Psoas muscle (tissue), 7 donors: ENCODE measurements at regions not wholly inside any gene's neighbourhood (a gene's known extent, or its start where the extent isn't known, plus 50 kb on each side); places are given as distances from the start of the nearest gene placed in this dataset.

Experiments used
- ATAC-seq, 4 donors: fragments of 200-7000 bp; cut with Tn5 transposase; one replicate each; pipeline ENCODE4 v1.9.1; 2020; ENCODE audit warnings: moderate library complexity in 3 of 4, mild to moderate bottlenecking in 2 of 4
- DNase-seq, 2 donors: peaks; one replicate each; pipeline ENCODE4 v3.0.0-alpha.2; 2020
- H3K27ac ChIP-seq: fragments of 200-600 bp; one replicate; pipeline ENCODE4 v1.8.0; 2022
- H3K27me3 ChIP-seq, 3 donors: fragments of 200-600 bp in 1 of 3; one replicate each; pipeline versions ENCODE4 v1.6.1 to v1.8.0; 2013 to 2022; ENCODE audit warnings: low read length in 2 of 3, mild to moderate bottlenecking in 2 of 3, moderate library complexity in 1 of 3; ENCODE audit not compliant: insufficient read depth in 3 of 3
- H3K36me3 ChIP-seq, 2 donors: fragments of 200-600 bp in 1 of 2; one replicate each; pipeline versions ENCODE4 v1.6.1 to v1.8.0; 2013 to 2022; ENCODE audit warnings: low read depth in 1 of 2, mild to moderate bottlenecking in 1 of 2, moderate library complexity in 1 of 2; ENCODE audit not compliant: insufficient read depth in 1 of 2
- H3K4me1 ChIP-seq: fragments of 200-600 bp; one replicate; pipeline ENCODE4 v1.8.0; 2022
- H3K4me3 ChIP-seq: fragments of 200-600 bp; one replicate; pipeline ENCODE4 v1.8.0; 2022; ENCODE audit warnings: mild to moderate bottlenecking
- H3K9me3 ChIP-seq: fragments of 200-600 bp; one replicate; pipeline ENCODE4 v1.8.0; 2022
- WGBS, 3 donors: extraction: QIAGEN DNeasy Blood & Tissue Kit; methylation state at CpG; one replicate each; pipeline versions ENCODE4 v1.1.6 to v1.1.7; 2013; 5-methylcytosine and 5-hydroxymethylcytosine counted together
- intact Hi-C, 2 donors: fragments of 100-400 bp; cut with DNase I; formaldehyde crosslinking; loops; one replicate each; pipeline versions ENCODE4 v1.11.0 to v1.14.2; 2022
- TF ChIP-seq, protein P1 (sequence below): fragments of 200-600 bp; IDR thresholded peaks from one replicate; pipeline ENCODE4 v1.8.0; 2022; ENCODE audit warnings: antibody characterized with exemption
- donor health status: healthy with polysubstance abuse.
- donor health status: DM: no; HTN: no; CAD: no; lungs with moderate emphysema.
- donor health status: Bipolar disorder and iron deficiency.
- donor health status: healthy.
- donor health status: DM: yes; HTN: yes; CAD: no.
- donor health status: DM: no; HTN: no; CAD: no.
- donor health status: DM: yes; HTN: yes; CAD: no.

DNA sequence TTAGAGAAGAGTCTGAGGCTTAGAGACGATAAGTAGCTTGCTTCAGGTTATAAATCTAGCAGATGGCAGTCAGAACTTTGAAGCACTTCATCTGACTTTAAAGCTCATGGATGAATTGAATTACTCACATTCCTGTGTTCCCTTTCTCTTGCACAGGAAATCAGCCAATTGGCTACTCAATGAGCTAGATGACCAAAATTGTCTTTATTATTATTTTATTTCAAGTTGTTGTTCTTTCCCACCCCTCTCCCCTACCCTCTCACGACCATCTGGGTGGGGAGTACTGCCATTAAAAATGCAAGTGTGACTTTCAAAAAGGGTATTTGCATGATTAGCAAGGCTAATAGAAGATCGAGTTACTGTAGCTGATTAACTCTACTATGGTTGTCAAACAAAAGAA, 491.1 kb downstream of the NR4A2 start:
- Histone ChIP-seq H3K27me3 (no peaks in the 10 kb centered on the region), H3K4me3 (no peak overlapping the region), H3K4me1 (no peaks in the 10 kb centered on the region), H3K9me3 (no peaks in the 10 kb centered on the region), H3K27ac (no peak overlapping the region), H3K36me3 (no peaks in the 10 kb centered on the region)
- DNase-seq (no peak), ATAC-seq (no peak)
- intact Hi-C loops, result no loop called here
- TF ChIP-seq, protein P1, sequence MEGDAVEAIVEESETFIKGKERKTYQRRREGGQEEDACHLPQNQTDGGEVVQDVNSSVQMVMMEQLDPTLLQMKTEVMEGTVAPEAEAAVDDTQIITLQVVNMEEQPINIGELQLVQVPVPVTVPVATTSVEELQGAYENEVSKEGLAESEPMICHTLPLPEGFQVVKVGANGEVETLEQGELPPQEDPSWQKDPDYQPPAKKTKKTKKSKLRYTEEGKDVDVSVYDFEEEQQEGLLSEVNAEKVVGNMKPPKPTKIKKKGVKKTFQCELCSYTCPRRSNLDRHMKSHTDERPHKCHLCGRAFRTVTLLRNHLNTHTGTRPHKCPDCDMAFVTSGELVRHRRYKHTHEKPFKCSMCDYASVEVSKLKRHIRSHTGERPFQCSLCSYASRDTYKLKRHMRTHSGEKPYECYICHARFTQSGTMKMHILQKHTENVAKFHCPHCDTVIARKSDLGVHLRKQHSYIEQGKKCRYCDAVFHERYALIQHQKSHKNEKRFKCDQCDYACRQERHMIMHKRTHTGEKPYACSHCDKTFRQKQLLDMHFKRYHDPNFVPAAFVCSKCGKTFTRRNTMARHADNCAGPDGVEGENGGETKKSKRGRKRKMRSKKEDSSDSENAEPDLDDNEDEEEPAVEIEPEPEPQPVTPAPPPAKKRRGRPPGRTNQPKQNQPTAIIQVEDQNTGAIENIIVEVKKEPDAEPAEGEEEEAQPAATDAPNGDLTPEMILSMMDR, result no peak
- WGBS, 3 donors, result 3 to 11% (median 8%) methylated on average over 3 of the region's 3 CpGs

DNA sequence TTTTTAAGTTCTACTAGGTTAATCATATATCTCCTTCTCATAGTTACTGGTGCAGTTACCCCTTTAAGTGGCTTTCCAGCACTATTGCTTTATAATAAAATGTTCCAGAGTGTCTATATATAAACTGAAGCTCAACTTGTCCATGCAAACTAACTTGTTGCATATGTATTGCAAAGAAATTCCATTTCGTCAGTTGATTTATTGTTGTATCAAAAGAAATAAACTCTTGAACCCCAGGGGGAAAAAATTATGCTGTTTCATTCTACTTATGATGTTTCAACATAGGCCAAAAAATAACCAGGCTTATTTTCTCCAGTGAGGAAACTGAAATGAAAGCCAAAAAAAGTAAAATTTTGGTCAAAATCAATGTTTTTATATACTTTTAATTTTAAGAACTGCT, 491.9 kb downstream of the NR4A2 start:
- Histone ChIP-seq H3K36me3 (no peaks in the 10 kb centered on the region), H3K27ac (no peak overlapping the region), H3K4me3 (no peak overlapping the region), H3K27me3 (no peaks in the 10 kb centered on the region), H3K4me1 (no peaks in the 10 kb centered on the region), H3K9me3 (no peaks in the 10 kb centered on the region)
- 23 to 72% (median 62%) methylated on average over 1 of the region's 1 CpG for WGBS, 3 donors
- no peak for ATAC-seq
- TF ChIP-seq, protein P1, result no peak
- no peak for DNase-seq
- intact Hi-C loops, result no loop called here

DNA sequence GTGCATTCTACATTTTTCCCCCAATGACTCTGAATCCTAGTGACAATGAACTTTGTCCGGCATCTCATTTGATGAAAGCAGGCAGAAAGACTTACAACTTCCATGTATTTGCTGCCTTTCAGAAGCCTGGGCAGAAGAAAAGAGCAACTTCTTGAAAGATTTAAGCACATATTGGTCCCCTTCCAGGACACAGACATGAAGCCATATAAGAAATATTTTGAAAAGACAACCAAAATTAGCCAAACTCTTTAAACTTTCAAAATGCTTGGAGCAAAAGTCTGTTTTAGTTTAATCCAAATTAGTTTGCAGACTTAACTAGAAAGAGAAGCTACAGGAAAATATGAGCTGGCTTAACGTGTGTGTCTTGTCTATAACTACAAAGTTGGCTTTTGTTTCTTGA, 492.5 kb downstream of the NR4A2 start:
- Histone ChIP-seq H3K4me1 (no peaks in the 10 kb centered on the region), H3K36me3 (no peaks in the 10 kb centered on the region), H3K9me3 (no peaks in the 10 kb centered on the region), H3K4me3 (no peak overlapping the region), H3K27me3 (no peaks in the 10 kb centered on the region), H3K27ac (no peak overlapping the region)
- ATAC-seq (no peak), DNase-seq (no peak)
- TF ChIP-seq, protein P1, result no peak
- WGBS, 3 donors, result 49 to 59% (median 53%) methylated on average over 2 of the region's 2 CpGs
- intact Hi-C loops, result no loop called here

DNA sequence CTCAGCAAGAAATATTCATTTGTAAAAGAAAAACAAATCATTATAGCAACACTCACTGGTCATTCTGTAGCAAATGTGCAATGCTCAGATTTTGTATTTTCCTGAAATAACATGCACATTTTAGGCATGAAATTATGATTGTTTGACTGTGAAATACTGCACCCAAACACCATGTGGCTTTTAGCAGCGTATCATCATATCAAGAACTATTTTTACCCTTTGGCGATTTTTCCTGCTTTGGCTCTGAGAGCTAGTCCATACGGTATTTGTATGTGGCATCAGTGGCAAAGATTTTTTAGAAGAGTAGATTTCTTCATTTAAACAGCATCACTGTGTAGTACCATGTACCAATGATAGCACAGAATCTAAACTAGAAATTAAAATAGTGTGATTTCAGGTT, 493.1 kb downstream of the NR4A2 start:
- ATAC-seq, result no peak
- H3K27ac ChIP-seq, result no peak overlapping the region
- H3K36me3 ChIP-seq, result no peaks in the 10 kb centered on the region
- intact Hi-C loops, result no loop called here
- WGBS, 3 donors, result 20 to 37% (median 23%) methylated on average over 3 of the region's 3 CpGs
- no peaks in the 10 kb centered on the region for H3K9me3 ChIP-seq
- no peak overlapping the region for H3K4me3 ChIP-seq
- H3K4me1 ChIP-seq, result no peaks in the 10 kb centered on the region
- H3K27me3 ChIP-seq, result no peaks in the 10 kb centered on the region
- no peak for DNase-seq
- TF ChIP-seq, protein P1, result no peak

DNA sequence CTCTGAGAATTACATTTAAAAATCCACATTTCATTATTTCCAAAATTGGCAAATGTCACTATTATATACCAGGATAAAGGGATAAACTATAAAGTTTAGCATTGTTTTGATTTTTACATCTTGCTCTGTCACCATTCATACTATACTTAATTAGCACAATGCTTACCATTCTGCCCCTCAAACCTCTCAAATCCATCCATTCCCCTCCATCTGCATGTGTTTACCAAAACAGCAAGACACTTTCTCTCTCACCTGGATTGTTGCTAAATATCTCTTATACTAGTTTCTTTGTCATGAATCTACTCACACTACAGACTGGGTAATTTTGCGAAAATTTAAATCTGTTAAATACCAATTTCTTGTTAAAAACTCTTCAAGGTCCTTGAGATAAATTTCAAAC, 496.1 kb downstream of the NR4A2 start:
- intact Hi-C loops, result no loop called here

More for the DNA sequence above, 496.1 kb downstream of the NR4A2 start:
- no peak overlapping the region for H3K4me3 ChIP-seq
- no peak overlapping the region for H3K27ac ChIP-seq
- no peak for DNase-seq
- H3K27me3 ChIP-seq, result no peaks in the 10 kb centered on the region
- no peaks in the 10 kb centered on the region for H3K9me3 ChIP-seq
- no peak for ATAC-seq
- no peaks in the 10 kb centered on the region for H3K4me1 ChIP-seq
- no peaks in the 10 kb centered on the region for H3K36me3 ChIP-seq
- TF ChIP-seq, protein P1, result no peak
- WGBS, 3 donors, result 76 to 90% (median 89%) methylated on average over 1 of the region's 1 CpG
